ENCODE measurements at regions not wholly inside any gene's neighbourhood (a gene's known extent, or its start where the extent isn't known, plus 50 kb on each side); places are given as distances from the start of the nearest gene placed in this dataset.

- Histone ChIP-seq H3K4me2 (ENCODE audit: insufficient read depth, low read length) (no peak overlapping the region), H3K4me1 (replicated peaks in 1 of 2; ENCODE audit: control insufficient read depth in 2 of 2, insufficient read depth in 2 of 2, low read length in 2 of 2) (no peaks in the 10 kb centered on the region), H4K20me1 (replicated peaks; ENCODE audit: control insufficient read depth, insufficient read depth, low read length) (no peaks in the 10 kb centered on the region), H3K9me1 (ENCODE audit: control insufficient read depth, insufficient read depth, low read length) (no peaks in the 10 kb centered on the region), H3K9ac (ENCODE audit: insufficient read depth in 1 of 2, low read depth in 2 of 2, low read length in 2 of 2) (no peak overlapping the region), H3K79me2 (ENCODE audit: control insufficient read depth, insufficient read depth, low read length) (no peaks in the 10 kb centered on the region), H3K27me3 (ENCODE audit: control insufficient read depth in 2 of 2, insufficient read depth in 2 of 2, low read length in 2 of 2) (no peaks in the 10 kb centered on the region), H3K9me3 (replicated peaks; ENCODE audit: control insufficient read depth, insufficient read depth, low read depth, low read length) (no peaks in the 10 kb centered on the region), H2AFZ (ENCODE audit: low read depth, low read length) (no peak overlapping the region), H3K4me3 (no peak overlapping the region), H3K27ac (ENCODE audit: extremely low read depth, low read depth, low read length) (no peak overlapping the region), H3K36me3 (ENCODE audit: control insufficient read depth, insufficient read depth, low read length) (no peaks in the 10 kb centered on the region)
- no peak for DNase-seq (ENCODE audit: extremely low read depth in 1 of 4, low spot score in 3 of 4)
- intact Hi-C loops (cut with micrococcal nuclease) (no loop called here), in situ Hi-C loops (cut with MboI) (no loop called here)
- TF ChIP-seq POLR2AphosphoS5 (IDR thresholded peaks at IDR 0.05; ENCODE audit: control insufficient read depth, insufficient read depth, low read depth, low read length) (no peak), HMG20B (CRISPR knock-in tag; IDR thresholded peaks at IDR 0.05) (no peak), ZNF79 (CRISPR knock-in tag; IDR thresholded peaks at IDR 0.05; ENCODE audit: low read depth) (no peak), CTBP1 (IDR thresholded peaks at IDR 0.05; ENCODE audit: borderline replicate concordance) (no peak), PYGO2 (tag; IDR thresholded peaks at IDR 0.05) (no peak), ATF2 (CRISPR knock-in tag; IDR thresholded peaks at IDR 0.05) (no peak)
- no peak for FAIRE-seq
- no peak for ATAC-seq
- ChIA-PET CTCF (ENCODE audit: low intra/inter-chr PET ratio) (no interaction called here), POLR2A (no interaction called here)
- no TSS peak for BruUV-seq (replicated peaks)
These were observed 1752.6 kb upstream of the C9orf72 start for GRCh38 chr9:29325894-29326293.

GRCh38 chr9:29332789-29333188 lies 1759.5 kb upstream of the C9orf72 start:
- no peak overlapping the region for H3K4me2 ChIP-seq (ENCODE audit: insufficient read depth, low read length)
- WGBS (ENCODE audit: insufficient coverage, low coverage, missing lambda C conversion rate), result no CpG with 5 or more reads among the region's 2 CpGs
- no peak for TF ChIP-seq JUND (IDR thresholded peaks at IDR 0.05; ENCODE audit: borderline replicate concordance, low read depth, low read length)
- no peak for TF ChIP-seq JUND (tag; IDR thresholded peaks at IDR 0.05; ENCODE audit: borderline replicate concordance, low read depth, low read length)
- TF ChIP-seq ZNF212 (CRISPR knock-in tag; IDR thresholded peaks at IDR 0.05), result no peak
- TF ChIP-seq ZFP1 (CRISPR knock-in tag; IDR thresholded peaks at IDR 0.05), result no peak
- no peak for TF ChIP-seq ZMIZ1 (IDR thresholded peaks at IDR 0.05; ENCODE audit: low read depth in 2 of 2, low read length in 2 of 2)
- TF ChIP-seq L3MBTL2 (IDR thresholded peaks at IDR 0.05), result no peak
- TF ChIP-seq POLR2H (tag; IDR thresholded peaks at IDR 0.05; ENCODE audit: low read depth), result no peak
- no peak for TF ChIP-seq ZNF717 (CRISPR knock-in tag; IDR thresholded peaks at IDR 0.05)
- no peak for TF ChIP-seq SIN3B (IDR thresholded peaks at IDR 0.05; ENCODE audit: low read depth)

More at GRCh38 chr9:29332789-29333188, 1759.5 kb upstream of the C9orf72 start:
- Histone ChIP-seq H2AFZ (ENCODE audit: low read depth, low read length) (no peak overlapping the region), H3K4me1 (replicated peaks in 1 of 2; ENCODE audit: control insufficient read depth in 2 of 2, insufficient read depth in 2 of 2, low read length in 2 of 2) (no peaks in the 10 kb centered on the region), H4K20me1 (replicated peaks; ENCODE audit: control insufficient read depth, insufficient read depth, low read length) (no peaks in the 10 kb centered on the region), H3K9me1 (ENCODE audit: control insufficient read depth, insufficient read depth, low read length) (no peaks in the 10 kb centered on the region), H3K4me3 (no peak overlapping the region), H3K9ac (ENCODE audit: insufficient read depth in 1 of 2, low read depth in 2 of 2, low read length in 2 of 2) (no peak overlapping the region), H3K9me3 (replicated peaks; ENCODE audit: control insufficient read depth, insufficient read depth, low read depth, low read length) (no peaks in the 10 kb centered on the region), H3K36me3 (ENCODE audit: control insufficient read depth, insufficient read depth, low read length) (no peaks in the 10 kb centered on the region), H3K79me2 (ENCODE audit: control insufficient read depth, insufficient read depth, low read length) (no peaks in the 10 kb centered on the region), H3K27me3 (ENCODE audit: control insufficient read depth in 2 of 2, insufficient read depth in 2 of 2, low read length in 2 of 2) (no peaks in the 10 kb centered on the region), H3K27ac (ENCODE audit: extremely low read depth, low read depth, low read length) (no peak overlapping the region)
- DNase-seq (ENCODE audit: extremely low read depth in 1 of 4, low spot score in 3 of 4) (no peak), FAIRE-seq (no peak), ATAC-seq (no peak)
- no TSS peak for BruUV-seq (replicated peaks)
- ChIA-PET CTCF (ENCODE audit: low intra/inter-chr PET ratio) (no interaction called here), POLR2A (no interaction called here)
- intact Hi-C loops (cut with micrococcal nuclease) (no loop called here), in situ Hi-C loops (cut with MboI) (no loop called here)

Data from K562 (cell line).